ENCODE measurements at regions not wholly inside any gene's neighbourhood (a gene's known extent, or its start where the extent isn't known, plus 50 kb on each side); places are given as distances from the start of the nearest gene placed in this dataset.
"Not testable (repeated sequence)": the region's sequence is repeated elsewhere in the genome, so short reads cannot be mapped to it uniquely, and the experiment has no call there.

GRCh38 chr13:44834404-44834803 is 154.9 kb downstream of the NUFIP1 start:
- ATAC-seq = no peak
- Mint-ChIP-seq H3K4me3 (no peak overlapping the region), H3K4me1 (ENCODE audit: low read depth) (no peaks in the 10 kb centered on the region), H3K36me3 (ENCODE audit: insufficient read depth) (no peaks in the 10 kb centered on the region), H3K9me3 (no peaks in the 10 kb centered on the region), H3K27me3 (ENCODE audit: low read depth) (peaks cover 2% of the 10 kb centered on the region)
- no peak for DNase-seq

GRCh38 chr13:44833626-44834025 is 155.6 kb downstream of the NUFIP1 start:
- no peak overlapping the region for H3K4me3 Mint-ChIP-seq
- DNase-seq (no peak), ATAC-seq (no peak)
- H3K9me3 Mint-ChIP-seq = no peaks in the 10 kb centered on the region
- no peaks in the 10 kb centered on the region for H3K36me3 Mint-ChIP-seq (ENCODE audit: insufficient read depth)
- peaks cover 2% of the 10 kb centered on the region for H3K27me3 Mint-ChIP-seq (ENCODE audit: low read depth)
- no peaks in the 10 kb centered on the region for H3K4me1 Mint-ChIP-seq (ENCODE audit: low read depth)

GRCh38 chr13:44833139-44833538 is 156.1 kb downstream of the NUFIP1 start:
- H3K9me3 Mint-ChIP-seq = no peaks in the 10 kb centered on the region
- ATAC-seq = no peak
- H3K27me3 Mint-ChIP-seq (ENCODE audit: low read depth) = peaks cover 2% of the 10 kb centered on the region
- DNase-seq = no peak
- H3K36me3 Mint-ChIP-seq (ENCODE audit: insufficient read depth) = no peaks in the 10 kb centered on the region
- no peak overlapping the region for H3K4me3 Mint-ChIP-seq
- H3K4me1 Mint-ChIP-seq (ENCODE audit: low read depth) = no peaks in the 10 kb centered on the region

- H3K4me1 Mint-ChIP-seq (ENCODE audit: low read depth) = no peaks in the 10 kb centered on the region
- DNase-seq (no peak), ATAC-seq (no peak)
- no peak overlapping the region for H3K4me3 Mint-ChIP-seq
- H3K9me3 Mint-ChIP-seq = no peaks in the 10 kb centered on the region
- peaks cover 7% of the 10 kb centered on the region for H3K27me3 Mint-ChIP-seq (ENCODE audit: low read depth)
- no peaks in the 10 kb centered on the region for H3K36me3 Mint-ChIP-seq (ENCODE audit: insufficient read depth)
These were observed 162.5 kb downstream of the NUFIP1 start for GRCh38 chr13:44826591-44827350.

- ATAC-seq = no peak
- no peak overlapping the region for H3K4me3 Mint-ChIP-seq
- peaks cover 7% of the 10 kb centered on the region for H3K27me3 Mint-ChIP-seq (ENCODE audit: low read depth)
- H3K4me1 Mint-ChIP-seq (ENCODE audit: low read depth) = no peaks in the 10 kb centered on the region
- H3K36me3 Mint-ChIP-seq (ENCODE audit: insufficient read depth) = no peaks in the 10 kb centered on the region
- DNase-seq = no peak
- no peaks in the 10 kb centered on the region for H3K9me3 Mint-ChIP-seq
These were observed 163.3 kb downstream of the NUFIP1 start for GRCh38 chr13:44825953-44826352.

- DNase-seq; H3K4me3 Mint-ChIP-seq; H3K27me3 Mint-ChIP-seq (ENCODE audit: low read depth); H3K9me3 Mint-ChIP-seq; ATAC-seq; H3K4me1 Mint-ChIP-seq (ENCODE audit: low read depth); H3K36me3 Mint-ChIP-seq (ENCODE audit: insufficient read depth): not testable (repeated sequence)
These were observed 165.7 kb downstream of the NUFIP1 start for GRCh38 chr13:44823555-44823954.

- H3K27me3 Mint-ChIP-seq (ENCODE audit: low read depth) = peaks cover 9% of the 10 kb centered on the region
- no peaks in the 10 kb centered on the region for H3K9me3 Mint-ChIP-seq
- H3K36me3 Mint-ChIP-seq (ENCODE audit: insufficient read depth) = no peaks in the 10 kb centered on the region
- ATAC-seq = no peak
- peaks cover 8% of the 10 kb centered on the region for H3K4me1 Mint-ChIP-seq (ENCODE audit: low read depth)
- DNase-seq = no peak
- H3K4me3 Mint-ChIP-seq = no peak overlapping the region
These were observed 167.0 kb downstream of the NUFIP1 start for GRCh38 chr13:44822291-44822690.

GRCh38 chr13:44819772-44820171 is 169.5 kb downstream of the NUFIP1 start:
- Mint-ChIP-seq H3K36me3 (ENCODE audit: insufficient read depth) (no peaks in the 10 kb centered on the region), H3K4me3 (no peak overlapping the region), H3K4me1 (ENCODE audit: low read depth) (peaks cover 11% of the 10 kb centered on the region), H3K27me3 (ENCODE audit: low read depth) (peaks cover 8% of the 10 kb centered on the region), H3K9me3 (no peaks in the 10 kb centered on the region)
- ATAC-seq = no peak
- DNase-seq = no peak

GRCh38 chr13:44819245-44819644 is 170.0 kb downstream of the NUFIP1 start:
- no peak overlapping the region for H3K4me3 Mint-ChIP-seq
- ATAC-seq (peak; percentile 82), DNase-seq (no peak)
- H3K9me3 Mint-ChIP-seq = no peaks in the 10 kb centered on the region
- H3K27me3 Mint-ChIP-seq (ENCODE audit: low read depth) = peaks cover 3% of the 10 kb centered on the region
- H3K36me3 Mint-ChIP-seq (ENCODE audit: insufficient read depth) = no peaks in the 10 kb centered on the region
- peaks cover 11% of the 10 kb centered on the region for H3K4me1 Mint-ChIP-seq (ENCODE audit: low read depth)

- H3K36me3 Mint-ChIP-seq (ENCODE audit: insufficient read depth) = no peaks in the 10 kb centered on the region
These were observed 170.8 kb downstream of the NUFIP1 start for GRCh38 chr13:44818428-44818827.

GRCh38 chr13:44818016-44818415 is 171.3 kb downstream of the NUFIP1 start:
- Mint-ChIP-seq H3K36me3 (ENCODE audit: insufficient read depth) (no peaks in the 10 kb centered on the region), H3K27me3 (ENCODE audit: low read depth) (peaks cover 2% of the 10 kb centered on the region), H3K9me3 (no peaks in the 10 kb centered on the region), H3K4me1 (ENCODE audit: low read depth) (peaks cover 11% of the 10 kb centered on the region), H3K4me3 (no peak overlapping the region)
- no peak for ATAC-seq
- DNase-seq = no peak

More at GRCh38 chr13:44818428-44818827, 170.8 kb downstream of the NUFIP1 start:
- Mint-ChIP-seq H3K9me3 (no peaks in the 10 kb centered on the region), H3K4me1 (ENCODE audit: low read depth) (peaks cover 11% of the 10 kb centered on the region), H3K27me3 (ENCODE audit: low read depth) (peaks cover 2% of the 10 kb centered on the region), H3K4me3 (no peak overlapping the region)
- DNase-seq = no peak
- no peak for ATAC-seq

- H3K9me3 Mint-ChIP-seq = no peaks in the 10 kb centered on the region
- H3K4me1 Mint-ChIP-seq (ENCODE audit: low read depth) = peaks cover 11% of the 10 kb centered on the region
- peaks cover 2% of the 10 kb centered on the region for H3K27me3 Mint-ChIP-seq (ENCODE audit: low read depth)
- no peak for ATAC-seq
- no peaks in the 10 kb centered on the region for H3K36me3 Mint-ChIP-seq (ENCODE audit: insufficient read depth)
- no peak for DNase-seq
- no peak overlapping the region for H3K4me3 Mint-ChIP-seq
These were observed 172.1 kb downstream of the NUFIP1 start for GRCh38 chr13:44817131-44817671.

- DNase-seq (no peak), ATAC-seq (no peak)
- H3K4me3 Mint-ChIP-seq = no peak overlapping the region
- no peaks in the 10 kb centered on the region for H3K36me3 Mint-ChIP-seq (ENCODE audit: insufficient read depth)
- H3K27me3 Mint-ChIP-seq (ENCODE audit: low read depth) = peaks cover 2% of the 10 kb centered on the region
- peaks cover 11% of the 10 kb centered on the region for H3K4me1 Mint-ChIP-seq (ENCODE audit: low read depth)
- H3K9me3 Mint-ChIP-seq = no peaks in the 10 kb centered on the region
These were observed 172.6 kb downstream of the NUFIP1 start for GRCh38 chr13:44816701-44817100.

GRCh38 chr13:44815623-44816022 is 173.6 kb downstream of the NUFIP1 start:
- H3K4me3 Mint-ChIP-seq = no peak overlapping the region
- H3K4me1 Mint-ChIP-seq (ENCODE audit: low read depth) = peaks cover 11% of the 10 kb centered on the region
- no peak for DNase-seq
- H3K27me3 Mint-ChIP-seq (ENCODE audit: low read depth) = peaks cover 2% of the 10 kb centered on the region
- H3K36me3 Mint-ChIP-seq (ENCODE audit: insufficient read depth) = no peaks in the 10 kb centered on the region
- no peaks in the 10 kb centered on the region for H3K9me3 Mint-ChIP-seq
- peak; percentile 81 to 85 for ATAC-seq

- H3K36me3 Mint-ChIP-seq (ENCODE audit: insufficient read depth) = no peaks in the 10 kb centered on the region
- peaks cover 11% of the 10 kb centered on the region for H3K4me1 Mint-ChIP-seq (ENCODE audit: low read depth)
- ATAC-seq (no peak), DNase-seq (no peak)
- peaks cover 2% of the 10 kb centered on the region for H3K27me3 Mint-ChIP-seq (ENCODE audit: low read depth)
- H3K4me3 Mint-ChIP-seq = no peak overlapping the region
- no peaks in the 10 kb centered on the region for H3K9me3 Mint-ChIP-seq
These were observed 174.4 kb downstream of the NUFIP1 start for GRCh38 chr13:44814836-44815235.

Data from activated T-cell treated with anti-CD3 and anti-CD28 coated beads, Interleukin-2, amount 50 U/mL, for 4 hours (primary cell).